ENCODE measurements at regions not wholly inside any gene's neighbourhood (a gene's known extent, or its start where the extent isn't known, plus 50 kb on each side); places are given as distances from the start of the nearest gene placed in this dataset.

DNA sequence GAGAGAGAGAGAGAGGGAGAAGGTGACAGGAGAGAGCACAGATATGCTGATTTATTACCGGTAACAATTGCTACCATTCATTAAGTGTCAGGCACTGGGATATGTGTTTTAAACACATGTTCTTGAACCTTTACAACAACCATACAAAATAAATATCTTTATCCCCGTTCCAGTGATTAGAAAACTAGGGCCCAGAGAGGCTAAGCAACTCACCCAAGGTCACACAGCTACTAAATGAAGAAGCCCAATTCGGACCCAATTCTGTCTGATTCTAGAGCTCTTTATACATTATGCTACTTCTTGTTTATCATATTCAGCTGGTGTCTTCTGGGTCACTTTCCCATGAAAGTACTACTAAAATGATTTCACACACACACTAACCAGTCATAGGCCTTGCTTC lies 154.0 kb upstream of the RAG2 start (continued):
- TF ChIP-seq, protein P1, sequence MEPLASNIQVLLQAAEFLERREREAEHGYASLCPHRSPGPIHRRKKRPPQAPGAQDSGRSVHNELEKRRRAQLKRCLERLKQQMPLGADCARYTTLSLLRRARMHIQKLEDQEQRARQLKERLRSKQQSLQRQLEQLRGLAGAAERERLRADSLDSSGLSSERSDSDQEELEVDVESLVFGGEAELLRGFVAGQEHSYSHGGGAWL (CRISPR knock-in tag; IDR thresholded peaks at IDR 0.05): no peak
- TF ChIP-seq ZNF501 (CRISPR knock-in tag; IDR thresholded peaks at IDR 0.05) (no peak), MAF1 (CRISPR knock-in tag; IDR thresholded peaks at IDR 0.05; ENCODE audit: borderline replicate concordance) (no peak), ZSCAN12 (CRISPR knock-in tag; IDR thresholded peaks at IDR 0.05) (no peak), ZNF878 (CRISPR knock-in tag; IDR thresholded peaks at IDR 0.05) (no peak)
- TF ChIP-seq, protein P2, sequence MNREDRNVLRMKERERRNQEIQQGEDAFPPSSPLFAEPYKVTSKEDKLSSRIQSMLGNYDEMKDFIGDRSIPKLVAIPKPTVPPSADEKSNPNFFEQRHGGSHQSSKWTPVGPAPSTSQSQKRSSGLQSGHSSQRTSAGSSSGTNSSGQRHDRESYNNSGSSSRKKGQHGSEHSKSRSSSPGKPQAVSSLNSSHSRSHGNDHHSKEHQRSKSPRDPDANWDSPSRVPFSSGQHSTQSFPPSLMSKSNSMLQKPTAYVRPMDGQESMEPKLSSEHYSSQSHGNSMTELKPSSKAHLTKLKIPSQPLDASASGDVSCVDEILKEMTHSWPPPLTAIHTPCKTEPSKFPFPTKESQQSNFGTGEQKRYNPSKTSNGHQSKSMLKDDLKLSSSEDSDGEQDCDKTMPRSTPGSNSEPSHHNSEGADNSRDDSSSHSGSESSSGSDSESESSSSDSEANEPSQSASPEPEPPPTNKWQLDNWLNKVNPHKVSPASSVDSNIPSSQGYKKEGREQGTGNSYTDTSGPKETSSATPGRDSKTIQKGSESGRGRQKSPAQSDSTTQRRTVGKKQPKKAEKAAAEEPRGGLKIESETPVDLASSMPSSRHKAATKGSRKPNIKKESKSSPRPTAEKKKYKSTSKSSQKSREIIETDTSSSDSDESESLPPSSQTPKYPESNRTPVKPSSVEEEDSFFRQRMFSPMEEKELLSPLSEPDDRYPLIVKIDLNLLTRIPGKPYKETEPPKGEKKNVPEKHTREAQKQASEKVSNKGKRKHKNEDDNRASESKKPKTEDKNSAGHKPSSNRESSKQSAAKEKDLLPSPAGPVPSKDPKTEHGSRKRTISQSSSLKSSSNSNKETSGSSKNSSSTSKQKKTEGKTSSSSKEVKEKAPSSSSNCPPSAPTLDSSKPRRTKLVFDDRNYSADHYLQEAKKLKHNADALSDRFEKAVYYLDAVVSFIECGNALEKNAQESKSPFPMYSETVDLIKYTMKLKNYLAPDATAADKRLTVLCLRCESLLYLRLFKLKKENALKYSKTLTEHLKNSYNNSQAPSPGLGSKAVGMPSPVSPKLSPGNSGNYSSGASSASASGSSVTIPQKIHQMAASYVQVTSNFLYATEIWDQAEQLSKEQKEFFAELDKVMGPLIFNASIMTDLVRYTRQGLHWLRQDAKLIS (CRISPR knock-in tag; IDR thresholded peaks at IDR 0.05): no peak
- TF ChIP-seq, protein P3, sequence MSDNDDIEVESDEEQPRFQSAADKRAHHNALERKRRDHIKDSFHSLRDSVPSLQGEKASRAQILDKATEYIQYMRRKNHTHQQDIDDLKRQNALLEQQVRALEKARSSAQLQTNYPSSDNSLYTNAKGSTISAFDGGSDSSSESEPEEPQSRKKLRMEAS (IDR thresholded peaks at IDR 0.05): no peak

DNA sequence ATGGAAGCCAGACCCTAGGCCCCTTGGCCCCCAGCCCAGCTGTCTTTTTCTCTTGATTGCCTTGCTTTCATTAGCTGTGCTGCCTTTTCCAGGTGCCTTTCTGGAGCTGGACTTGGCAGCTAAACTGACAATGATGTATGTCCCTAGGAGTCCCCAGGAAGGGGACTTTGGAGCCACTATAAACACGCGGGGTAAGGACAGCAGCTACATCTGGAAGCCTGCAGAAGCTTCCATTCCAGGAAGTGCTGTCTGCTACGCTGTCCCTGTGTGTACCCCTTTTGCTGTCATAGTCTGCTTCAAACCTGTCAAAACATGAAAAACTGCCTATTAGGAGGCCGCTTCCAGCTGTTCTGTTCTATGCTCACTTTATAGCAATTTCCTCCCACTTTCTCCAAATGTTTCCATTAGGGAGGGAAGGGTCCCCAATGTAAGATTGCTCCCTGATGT lies 153.3 kb upstream of the RAG2 start:
- no peak for FAIRE-seq
- Histone ChIP-seq H3K27ac (ENCODE audit: extremely low read length, insufficient read depth, low read length) (no peak overlapping the region), H3K4me3 (replicated peaks in 1 of 3; ENCODE audit: insufficient read depth in 1 of 3, low read depth in 2 of 3, low read length in 3 of 3) (no peak overlapping the region), H3K27me3 (ENCODE audit: control insufficient read depth in 1 of 2, insufficient read depth in 2 of 2, low read length in 2 of 2) (no peaks in the 10 kb centered on the region; a peak in 2 of 5 replicates), H3K9me3 (ENCODE audit: low read length) (no peaks in the 10 kb centered on the region), H3K4me2 (ENCODE audit: low read depth, low read length) (no peak overlapping the region), H2AFZ (ENCODE audit: low read length) (no peak overlapping the region), H3K4me1 (ENCODE audit: insufficient read depth, low read length) (no peaks in the 10 kb centered on the region), H3K9ac (ENCODE audit: insufficient read depth, low read depth, low read length) (no peak overlapping the region), H3K36me3 (replicated peaks in 1 of 2; ENCODE audit: control insufficient read depth in 1 of 2, insufficient read depth in 2 of 2, low read length in 2 of 2) (no peaks in the 10 kb centered on the region), H4K20me1 (ENCODE audit: insufficient read depth, low read length) (no peaks in the 10 kb centered on the region), H3K79me2 (ENCODE audit: insufficient read depth, low read length) (no peaks in the 10 kb centered on the region)
- in situ Hi-C loops (cut with HindIII; ENCODE audit: extremely low pct_ligation_motif_present, low pct_unique_long_range_greater_than_20kb): no loop called here
- intact Hi-C loops (cut with micrococcal nuclease; ENCODE audit: unreplicated experiment): no loop called here
- ChIA-PET CTCF (ENCODE audit: low intra/inter-chr PET ratio, low total read pairs) (no interaction called here), POLR2A (no interaction called here)
- no peak for DNase-seq (ENCODE audit: low spot score)
- ATAC-seq: no peak
- BruUV-seq (replicated peaks): no TSS peak
- 2% methylated on average over 4 of the region's 4 CpGs for WGBS (ENCODE audit: low lambda C conversion rate)
- TF ChIP-seq NFYB (CRISPR knock-in tag; IDR thresholded peaks at IDR 0.05): no peak
- TF ChIP-seq SUZ12 (IDR thresholded peaks at IDR 0.05; ENCODE audit: low read depth, low read length): no peak
- no peak for TF ChIP-seq MED13 (CRISPR knock-in tag; IDR thresholded peaks at IDR 0.05)
- no peak for TF ChIP-seq TCF7 (IDR thresholded peaks at IDR 0.05; ENCODE audit: low read depth)
- TF ChIP-seq YEATS2 (CRISPR knock-in tag; IDR thresholded peaks at IDR 0.05; ENCODE audit: borderline replicate concordance): no peak
- TF ChIP-seq, protein P4, sequence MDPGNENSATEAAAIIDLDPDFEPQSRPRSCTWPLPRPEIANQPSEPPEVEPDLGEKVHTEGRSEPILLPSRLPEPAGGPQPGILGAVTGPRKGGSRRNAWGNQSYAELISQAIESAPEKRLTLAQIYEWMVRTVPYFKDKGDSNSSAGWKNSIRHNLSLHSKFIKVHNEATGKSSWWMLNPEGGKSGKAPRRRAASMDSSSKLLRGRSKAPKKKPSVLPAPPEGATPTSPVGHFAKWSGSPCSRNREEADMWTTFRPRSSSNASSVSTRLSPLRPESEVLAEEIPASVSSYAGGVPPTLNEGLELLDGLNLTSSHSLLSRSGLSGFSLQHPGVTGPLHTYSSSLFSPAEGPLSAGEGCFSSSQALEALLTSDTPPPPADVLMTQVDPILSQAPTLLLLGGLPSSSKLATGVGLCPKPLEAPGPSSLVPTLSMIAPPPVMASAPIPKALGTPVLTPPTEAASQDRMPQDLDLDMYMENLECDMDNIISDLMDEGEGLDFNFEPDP (CRISPR knock-in tag; conservative IDR thresholded peaks at IDR 0.05): no peak
- TF ChIP-seq, protein P5, sequence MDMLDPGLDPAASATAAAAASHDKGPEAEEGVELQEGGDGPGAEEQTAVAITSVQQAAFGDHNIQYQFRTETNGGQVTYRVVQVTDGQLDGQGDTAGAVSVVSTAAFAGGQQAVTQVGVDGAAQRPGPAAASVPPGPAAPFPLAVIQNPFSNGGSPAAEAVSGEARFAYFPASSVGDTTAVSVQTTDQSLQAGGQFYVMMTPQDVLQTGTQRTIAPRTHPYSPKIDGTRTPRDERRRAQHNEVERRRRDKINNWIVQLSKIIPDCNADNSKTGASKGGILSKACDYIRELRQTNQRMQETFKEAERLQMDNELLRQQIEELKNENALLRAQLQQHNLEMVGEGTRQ (IDR thresholded peaks at IDR 0.05; ENCODE audit: low read depth, low read length): no peak
- TF ChIP-seq, protein P5 (CRISPR knock-in tag; IDR thresholded peaks at IDR 0.05; ENCODE audit: borderline replicate concordance): no peak

All from HepG2 (cell line).